ENCODE measurements at regions not wholly inside any gene's neighbourhood (a gene's known extent, or its start where the extent isn't known, plus 50 kb on each side); places are given as distances from the start of the nearest gene placed in this dataset.
"Not testable (repeated sequence)": the region's sequence is repeated elsewhere in the genome, so short reads cannot be mapped to it uniquely, and the experiment has no call there.

GRCh38 chr20:12211361-12211760 lies 293.7 kb downstream of the BTBD3 start:
- no peak for DNase-seq

GRCh38 chr20:12217382-12217781 lies 299.7 kb downstream of the BTBD3 start:
- no peak for DNase-seq

- DNase-seq: no peak
Observed at GRCh38 chr20:12219798-12220197, 302.1 kb downstream of the BTBD3 start.

GRCh38 chr20:12223057-12223456 lies 305.4 kb downstream of the BTBD3 start:
- DNase-seq: no peak

GRCh38 chr20:12225898-12226297 lies 308.2 kb downstream of the BTBD3 start:
- no peak for DNase-seq

- no peak for DNase-seq
Observed at GRCh38 chr20:12229891-12230290, 312.2 kb downstream of the BTBD3 start.

GRCh38 chr20:12237772-12238171 lies 320.1 kb downstream of the BTBD3 start:
- no peak for DNase-seq

- DNase-seq: peak; percentile 62
Observed at GRCh38 chr20:12241065-12241464, 323.4 kb downstream of the BTBD3 start.

GRCh38 chr20:12243327-12243726 lies 325.6 kb downstream of the BTBD3 start:
- DNase-seq: no peak

- DNase-seq: no peak
Observed at GRCh38 chr20:12248481-12248880, 330.8 kb downstream of the BTBD3 start.

- not testable (repeated sequence) for DNase-seq
Observed at GRCh38 chr20:12250661-12251060, 333.0 kb downstream of the BTBD3 start.

GRCh38 chr20:12252793-12253192 lies 335.1 kb downstream of the BTBD3 start:
- DNase-seq: no peak

- no peak for DNase-seq
Observed at GRCh38 chr20:12255461-12255970, 337.8 kb downstream of the BTBD3 start.

GRCh38 chr20:12256806-12257205 lies 339.1 kb downstream of the BTBD3 start:
- no peak for DNase-seq

GRCh38 chr20:12262747-12263146 lies 345.1 kb downstream of the BTBD3 start:
- no peak for DNase-seq

- no peak for DNase-seq
Observed at GRCh38 chr20:12264711-12265110, 347.0 kb downstream of the BTBD3 start.

GRCh38 chr20:12265662-12266061 lies 348.0 kb downstream of the BTBD3 start:
- no peak for DNase-seq

GRCh38 chr20:12269579-12269978 lies 351.9 kb downstream of the BTBD3 start:
- no peak for DNase-seq

- no peak for DNase-seq
Observed at GRCh38 chr20:12270863-12271262, 353.2 kb downstream of the BTBD3 start.

GRCh38 chr20:12276011-12276673 lies 358.4 kb downstream of the BTBD3 start:
- DNase-seq: no peak

- no peak for DNase-seq
Observed at GRCh38 chr20:12287575-12287974, 369.9 kb downstream of the BTBD3 start.

- DNase-seq: no peak
Observed at GRCh38 chr20:12289465-12289864, 371.8 kb downstream of the BTBD3 start.

- no peak for DNase-seq
Observed at GRCh38 chr20:12291386-12291785, 373.7 kb downstream of the BTBD3 start.

GRCh38 chr20:12293900-12294299 lies 376.2 kb downstream of the BTBD3 start:
- DNase-seq: no peak

- no peak for DNase-seq
Observed at GRCh38 chr20:12294678-12295077, 377.0 kb downstream of the BTBD3 start.

All from NCI-H1105 treated with DMSO at 0.1 percent for 48 hours (cell line).